Activated naive CD8-positive, alpha-beta T cell (primary cell): ENCODE measurements at regions not wholly inside any gene's neighbourhood (a gene's known extent, or its start where the extent isn't known, plus 50 kb on each side); places are given as distances from the start of the nearest gene placed in this dataset.
"Not testable (repeated sequence)": the region's sequence is repeated elsewhere in the genome, so short reads cannot be mapped to it uniquely, and the experiment has no call there.

Experiments
- H3K27ac Mint-ChIP-seq: one replicate; pipeline ENCODE4 v1.8.0; 2021; ENCODE audit warnings: mixed read lengths
- H3K27me3 Mint-ChIP-seq: one replicate; pipeline ENCODE4 v1.8.0; 2021; ENCODE audit warnings: mixed read lengths
- H3K36me3 Mint-ChIP-seq: one replicate; pipeline ENCODE4 v1.8.0; 2021; ENCODE audit warnings: mixed read lengths
- H3K4me1 Mint-ChIP-seq: one replicate; pipeline ENCODE4 v1.8.0; 2021; ENCODE audit warnings: low read depth, mixed read lengths
- H3K4me3 Mint-ChIP-seq: one replicate; pipeline ENCODE4 v1.8.0; 2021; ENCODE audit warnings: mild to moderate bottlenecking, mixed read lengths
- H3K9me3 Mint-ChIP-seq: one replicate; pipeline ENCODE4 v1.8.0; 2021; ENCODE audit warnings: low read depth, mixed read lengths

DNA sequence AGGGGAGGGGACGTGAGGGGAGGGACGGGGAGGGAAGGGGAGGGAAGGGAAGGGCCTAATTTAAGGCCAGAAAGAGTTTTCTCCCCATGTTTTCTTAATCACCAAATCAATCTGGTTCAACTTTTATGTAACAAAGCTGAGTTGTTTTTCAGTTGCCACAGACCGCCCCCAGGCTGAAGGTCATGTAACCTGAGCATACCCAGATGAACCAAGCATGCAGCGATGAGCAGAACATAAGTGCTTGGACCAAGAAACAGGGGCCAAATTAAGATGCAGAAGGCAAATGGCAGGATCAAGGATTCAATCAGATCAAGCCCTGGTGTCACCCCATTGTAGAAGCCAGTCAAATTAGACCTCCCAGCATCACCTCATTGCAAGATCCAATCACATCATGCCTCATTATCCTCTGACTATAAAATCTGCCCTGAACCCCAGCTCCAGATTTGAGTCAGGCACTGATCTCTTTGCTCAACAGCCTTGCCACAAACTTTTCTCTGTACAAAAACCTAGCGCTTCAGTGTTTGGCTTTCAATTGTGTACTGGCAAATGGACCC, 113.5 kb upstream of the TNPO1 start:
- Mint-ChIP-seq H3K9me3 (no peaks in the 10 kb centered on the region), H3K27ac (no peak overlapping the region), H3K4me3 (no peak overlapping the region), H3K4me1 (no peaks in the 10 kb centered on the region), H3K36me3 (no peaks in the 10 kb centered on the region), H3K27me3 (peaks cover 7% of the 10 kb centered on the region)

DNA sequence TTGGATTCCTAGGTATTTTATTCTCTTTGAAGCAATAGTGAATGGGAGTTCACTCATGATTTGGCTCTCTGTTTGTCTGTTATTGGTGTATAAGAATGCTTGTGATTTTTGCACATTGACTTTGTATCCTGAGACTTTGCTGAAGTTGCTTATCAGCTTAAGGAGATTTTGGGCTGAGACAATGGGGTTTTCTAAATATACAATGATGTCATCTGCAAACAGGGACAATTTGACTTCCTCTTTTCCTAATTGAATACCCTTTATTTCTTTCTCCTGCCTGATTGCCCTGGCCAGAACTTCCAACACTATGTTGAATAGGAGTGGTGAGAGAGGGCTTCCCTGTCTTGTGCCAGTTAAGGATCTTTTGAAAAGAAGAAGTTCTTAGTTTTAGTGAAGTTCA, 114.4 kb upstream of the TNPO1 start:
- not testable (repeated sequence) for H3K4me1 Mint-ChIP-seq, H3K36me3 Mint-ChIP-seq, H3K27me3 Mint-ChIP-seq, H3K4me3 Mint-ChIP-seq, H3K9me3 Mint-ChIP-seq, H3K27ac Mint-ChIP-seq

DNA sequence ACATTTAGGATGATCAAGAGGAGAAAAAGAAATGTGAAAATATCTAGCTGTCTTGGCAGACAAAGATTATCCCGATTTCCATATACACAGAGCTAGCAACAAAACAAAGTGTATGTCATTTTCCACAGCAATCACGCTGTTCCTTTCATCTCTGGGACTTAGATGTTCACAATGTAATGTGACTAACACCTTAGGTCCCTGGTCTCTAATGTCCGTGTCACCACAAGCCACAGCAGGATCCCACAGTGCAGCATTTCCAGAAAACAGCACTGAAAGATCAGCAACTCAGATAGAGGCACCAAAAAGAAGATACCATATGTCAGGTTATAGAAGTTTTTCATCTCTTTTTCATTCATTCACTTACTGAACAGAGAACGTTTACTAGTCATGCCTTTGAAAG, 118.0 kb upstream of the TNPO1 start:
- H3K27me3 Mint-ChIP-seq: peaks cover 6% of the 10 kb centered on the region

DNA sequence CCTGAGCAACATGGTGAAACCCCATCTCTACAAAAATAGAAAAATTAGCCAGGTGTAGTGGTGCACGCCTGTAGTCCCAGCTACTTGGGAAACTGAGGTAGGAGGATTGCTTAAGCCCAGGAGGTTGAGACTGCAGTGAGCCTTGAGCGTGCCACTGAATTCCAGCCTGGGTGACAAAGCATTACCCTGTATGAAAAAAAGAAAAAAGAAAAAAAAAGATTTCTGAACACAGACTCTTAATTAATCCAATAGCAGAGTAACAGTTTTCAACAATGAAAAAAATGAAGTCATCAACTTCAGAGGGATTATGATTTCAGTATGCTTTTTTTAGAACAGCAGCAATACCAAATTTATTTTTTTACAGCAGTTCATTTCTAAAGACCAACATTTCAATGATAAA, 118.8 kb upstream of the TNPO1 start:
- no peak overlapping the region for H3K27ac Mint-ChIP-seq
- H3K4me1 Mint-ChIP-seq: no peaks in the 10 kb centered on the region
- peaks cover 13% of the 10 kb centered on the region for H3K27me3 Mint-ChIP-seq
- H3K9me3 Mint-ChIP-seq: no peaks in the 10 kb centered on the region
- H3K4me3 Mint-ChIP-seq: no peak overlapping the region
- no peaks in the 10 kb centered on the region for H3K36me3 Mint-ChIP-seq

More for the DNA sequence above, 118.0 kb upstream of the TNPO1 start:
- Mint-ChIP-seq H3K27ac (no peak overlapping the region), H3K4me1 (no peaks in the 10 kb centered on the region), H3K9me3 (no peaks in the 10 kb centered on the region), H3K4me3 (no peak overlapping the region), H3K36me3 (no peaks in the 10 kb centered on the region)

DNA sequence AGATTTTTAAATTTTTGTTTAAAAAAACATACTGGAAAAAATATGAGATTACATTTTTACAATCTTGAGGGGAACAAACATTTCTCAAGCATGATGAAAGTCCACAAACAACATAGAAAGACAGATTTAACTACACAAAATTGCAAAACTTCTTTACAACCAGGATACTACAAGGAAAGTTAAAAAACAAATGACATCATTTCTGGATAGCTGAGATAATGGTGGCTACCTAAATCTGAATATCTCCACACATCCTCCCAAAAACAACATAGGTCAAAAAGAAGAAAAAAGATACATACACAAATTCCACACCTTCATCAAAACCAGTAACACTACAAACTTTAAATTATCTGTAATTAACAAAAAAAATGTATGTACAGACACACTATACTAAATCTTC, 120.8 kb upstream of the TNPO1 start:
- H3K4me3 Mint-ChIP-seq: no peak overlapping the region
- no peaks in the 10 kb centered on the region for H3K9me3 Mint-ChIP-seq
- no peaks in the 10 kb centered on the region for H3K36me3 Mint-ChIP-seq
- H3K27ac Mint-ChIP-seq: no peak overlapping the region
- peaks cover 20% of the 10 kb centered on the region for H3K27me3 Mint-ChIP-seq
- no peaks in the 10 kb centered on the region for H3K4me1 Mint-ChIP-seq

DNA sequence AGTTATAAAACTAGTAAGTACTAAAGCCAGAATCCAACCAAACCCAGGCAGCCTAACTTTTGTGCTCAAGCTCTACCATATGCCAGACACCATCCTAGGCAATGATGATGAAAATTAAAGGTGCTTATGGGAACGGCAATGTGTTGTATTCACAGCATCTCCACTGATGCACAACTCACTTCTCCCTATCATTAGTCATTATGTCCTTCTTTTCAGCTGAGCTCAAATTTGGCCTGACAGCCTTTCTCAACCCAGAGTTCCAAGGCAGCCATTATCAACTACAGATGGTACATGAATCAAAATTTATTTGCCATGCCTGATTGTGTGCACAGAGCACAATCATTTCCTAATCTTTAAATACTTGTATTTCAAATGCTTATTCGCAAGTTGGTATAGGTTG, 121.6 kb upstream of the TNPO1 start:
- H3K27me3 Mint-ChIP-seq: peaks cover 21% of the 10 kb centered on the region
- no peaks in the 10 kb centered on the region for H3K9me3 Mint-ChIP-seq
- H3K27ac Mint-ChIP-seq: no peak overlapping the region
- no peaks in the 10 kb centered on the region for H3K36me3 Mint-ChIP-seq
- no peaks in the 10 kb centered on the region for H3K4me1 Mint-ChIP-seq
- H3K4me3 Mint-ChIP-seq: no peak overlapping the region

DNA sequence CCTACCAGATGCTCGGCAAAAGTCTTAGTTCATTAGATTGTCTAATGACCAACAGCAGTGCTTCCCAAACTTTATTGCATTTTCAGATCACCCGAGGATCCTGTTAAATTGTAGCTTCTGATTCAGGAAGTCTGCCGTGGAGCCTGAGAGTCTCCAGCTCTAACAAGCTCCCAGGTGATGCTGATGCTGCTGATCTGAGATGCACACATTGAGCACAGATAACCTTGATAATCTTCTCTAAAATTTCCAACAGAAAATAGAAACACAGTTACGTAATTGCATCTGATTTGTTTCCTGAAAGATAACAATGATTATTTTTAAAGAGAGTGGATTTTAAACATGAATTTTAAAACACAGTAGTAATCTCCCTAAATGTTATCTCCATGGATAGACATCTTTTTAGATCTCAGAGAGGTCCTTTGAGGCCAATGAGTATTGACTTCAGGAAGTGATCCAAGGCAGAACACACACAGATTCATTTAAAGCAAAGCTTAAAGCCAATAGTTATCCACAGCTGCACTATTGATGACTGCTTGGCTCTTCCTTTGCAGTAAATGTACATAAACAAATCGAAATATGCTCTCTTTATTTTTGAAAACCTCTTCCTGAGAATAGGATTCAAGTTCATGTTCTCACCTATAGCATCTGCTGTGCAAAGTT, 122.8 kb upstream of the TNPO1 start:
- peaks cover 19% of the 10 kb centered on the region for H3K27me3 Mint-ChIP-seq
- H3K36me3 Mint-ChIP-seq: no peaks in the 10 kb centered on the region
- H3K9me3 Mint-ChIP-seq: no peaks in the 10 kb centered on the region
- H3K4me1 Mint-ChIP-seq: no peaks in the 10 kb centered on the region
- H3K27ac Mint-ChIP-seq: no peak overlapping the region
- H3K4me3 Mint-ChIP-seq: no peak overlapping the region

DNA sequence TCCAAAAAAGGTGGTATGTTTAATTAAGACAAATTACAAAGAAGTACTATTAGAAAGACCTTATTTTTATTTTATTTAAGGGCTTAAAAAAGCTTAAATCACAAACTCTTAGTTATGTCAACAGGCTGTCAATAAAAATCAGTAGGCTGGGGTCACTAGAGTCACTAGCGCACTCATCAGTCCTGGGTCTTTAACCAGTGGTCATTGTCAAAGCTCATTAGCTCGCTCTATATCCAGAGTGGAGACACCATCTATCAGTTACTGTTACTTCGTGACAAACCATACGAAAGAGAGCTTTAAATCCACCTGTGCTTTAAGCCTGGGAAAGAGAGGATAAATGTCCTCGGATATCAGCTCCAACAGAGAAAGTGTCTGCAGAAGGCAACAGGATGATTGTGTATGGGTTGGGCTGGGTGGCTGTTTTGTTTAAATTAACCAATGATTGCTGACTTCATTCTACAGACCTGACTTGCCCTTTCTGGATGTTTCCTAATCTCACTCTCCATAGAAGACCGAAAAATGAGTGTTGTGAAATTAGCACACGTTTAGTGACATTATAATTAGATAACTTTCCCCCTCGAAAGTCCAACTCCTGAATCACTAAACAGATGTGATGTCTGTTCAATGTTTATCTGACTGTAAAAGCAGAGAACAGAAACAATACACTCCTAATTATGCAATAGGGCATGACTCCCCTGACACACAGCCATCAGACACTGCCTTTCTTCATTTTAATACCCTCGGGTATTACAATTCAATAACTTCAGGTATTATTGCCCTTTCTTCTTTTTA, 123.6 kb upstream of the TNPO1 start:
- no peaks in the 10 kb centered on the region for H3K4me1 Mint-ChIP-seq
- no peaks in the 10 kb centered on the region for H3K9me3 Mint-ChIP-seq
- H3K27ac Mint-ChIP-seq: no peak overlapping the region

DNA sequence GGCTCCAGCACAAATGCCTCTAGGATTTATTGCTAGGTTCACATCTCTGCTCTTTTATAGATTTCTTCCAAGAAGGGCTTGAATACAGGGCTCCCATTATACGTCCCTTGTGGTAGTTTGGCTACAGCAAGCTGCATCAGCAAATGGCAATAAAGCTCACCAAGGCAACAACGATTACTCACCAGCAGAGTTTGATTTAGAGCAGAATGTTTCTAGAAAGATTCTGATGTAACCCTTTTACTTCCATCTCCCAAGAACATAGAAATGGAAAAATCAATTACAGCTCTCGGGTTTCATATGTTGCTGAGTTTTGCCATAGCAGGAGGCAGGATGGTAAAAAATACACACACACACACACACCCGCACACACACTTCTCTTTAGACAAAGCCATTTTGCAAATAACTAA, 124.2 kb upstream of the TNPO1 start:
- Mint-ChIP-seq H3K4me3 (no peak overlapping the region), H3K4me1 (no peaks in the 10 kb centered on the region), H3K36me3 (no peaks in the 10 kb centered on the region), H3K27me3 (peaks cover 19% of the 10 kb centered on the region), H3K27ac (no peak overlapping the region), H3K9me3 (no peaks in the 10 kb centered on the region)

More for the DNA sequence above, 123.6 kb upstream of the TNPO1 start:
- no peak overlapping the region for H3K4me3 Mint-ChIP-seq
- H3K36me3 Mint-ChIP-seq: no peaks in the 10 kb centered on the region
- peaks cover 19% of the 10 kb centered on the region for H3K27me3 Mint-ChIP-seq

DNA sequence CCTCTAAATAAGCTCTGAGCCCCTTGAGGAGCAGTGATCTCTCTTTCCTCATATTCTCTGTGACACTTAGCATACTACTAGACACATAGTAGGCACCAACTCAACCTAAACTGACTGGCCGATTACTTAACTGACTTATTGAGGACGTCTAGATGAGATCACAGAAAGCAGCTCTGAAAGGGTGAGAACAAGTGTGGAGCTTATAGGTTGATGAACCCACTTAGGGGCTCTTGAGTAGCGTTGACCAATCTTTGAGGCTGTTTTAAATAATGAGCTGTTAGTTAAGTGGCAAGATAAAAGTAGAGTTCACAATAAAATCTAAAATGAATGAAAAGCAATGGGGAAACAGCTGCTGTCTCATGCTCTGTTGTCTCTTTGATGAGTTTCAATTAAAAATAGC, 124.7 kb upstream of the TNPO1 start:
- H3K27me3 Mint-ChIP-seq: peaks cover 19% of the 10 kb centered on the region
- H3K4me3 Mint-ChIP-seq: no peak overlapping the region
- H3K9me3 Mint-ChIP-seq: no peaks in the 10 kb centered on the region
- H3K4me1 Mint-ChIP-seq: no peaks in the 10 kb centered on the region
- no peaks in the 10 kb centered on the region for H3K36me3 Mint-ChIP-seq
- H3K27ac Mint-ChIP-seq: no peak overlapping the region

DNA sequence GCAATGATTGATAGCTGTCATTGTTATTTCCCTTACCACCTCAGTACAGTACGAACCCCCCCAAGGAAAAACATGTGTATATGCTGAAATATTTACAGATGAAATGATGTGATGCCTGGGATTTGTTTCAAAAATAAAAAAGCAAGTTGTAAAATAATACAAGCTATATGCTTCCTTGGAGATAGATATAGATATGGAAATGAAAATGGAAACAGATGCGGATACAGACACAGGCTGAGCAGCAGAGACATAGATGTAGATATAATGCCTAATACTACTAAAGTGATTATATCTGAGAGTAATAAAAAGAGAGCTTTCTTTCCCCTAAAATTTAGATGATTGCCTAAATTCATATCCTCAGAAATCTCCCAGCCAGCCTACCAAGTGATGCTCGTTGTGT, 127.5 kb upstream of the TNPO1 start:
- Mint-ChIP-seq H3K9me3 (no peaks in the 10 kb centered on the region), H3K27ac (no peak overlapping the region), H3K27me3 (peaks cover 18% of the 10 kb centered on the region), H3K4me3 (no peak overlapping the region), H3K4me1 (no peaks in the 10 kb centered on the region), H3K36me3 (no peaks in the 10 kb centered on the region)

DNA sequence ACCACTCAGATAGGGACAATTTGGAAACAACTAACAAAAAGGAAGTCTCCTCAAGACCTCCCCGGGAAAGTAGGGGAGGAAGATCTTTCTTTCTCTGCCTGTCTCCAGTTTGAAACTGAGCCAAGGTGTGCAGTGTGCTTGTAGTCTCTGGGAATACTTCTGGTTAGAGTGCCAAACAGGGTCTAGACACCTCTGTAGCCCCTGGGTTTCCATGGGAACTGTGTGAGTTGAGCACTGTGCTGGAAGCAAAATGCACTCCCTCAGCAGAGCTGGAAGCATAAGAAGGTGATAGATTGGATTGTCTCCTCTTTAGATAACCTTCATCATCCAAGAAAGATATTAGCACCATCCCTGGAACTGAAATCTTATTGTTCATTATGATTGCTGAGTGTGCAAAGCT, 129.2 kb upstream of the TNPO1 start:
- Mint-ChIP-seq H3K4me1 (no peaks in the 10 kb centered on the region), H3K27me3 (peaks cover 12% of the 10 kb centered on the region), H3K27ac (no peak overlapping the region), H3K4me3 (no peak overlapping the region), H3K9me3 (no peaks in the 10 kb centered on the region), H3K36me3 (no peaks in the 10 kb centered on the region)

DNA sequence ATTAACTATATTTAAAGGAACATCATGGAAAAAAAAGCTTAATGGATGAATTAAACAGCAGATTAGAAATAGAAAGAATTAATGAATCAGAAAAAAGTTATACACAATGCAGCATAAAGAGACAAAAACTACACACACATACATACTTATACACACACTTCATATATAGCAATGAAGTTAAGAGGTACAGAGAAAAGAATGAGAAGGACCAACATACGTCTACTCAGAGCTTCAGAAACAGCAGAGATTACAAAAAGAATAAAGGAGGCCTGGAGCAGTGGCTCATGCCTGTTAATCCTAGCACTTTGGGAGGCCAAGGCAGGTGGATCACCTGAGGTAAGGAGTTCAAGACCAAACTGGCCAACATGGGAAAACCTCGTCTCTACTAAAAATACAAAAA, 133.9 kb upstream of the TNPO1 start:
- Mint-ChIP-seq H3K27ac (no peak overlapping the region), H3K9me3 (peaks cover 3% of the 10 kb centered on the region), H3K4me3 (no peak overlapping the region), H3K36me3 (no peaks in the 10 kb centered on the region), H3K27me3 (peaks cover 19% of the 10 kb centered on the region), H3K4me1 (no peaks in the 10 kb centered on the region)

DNA sequence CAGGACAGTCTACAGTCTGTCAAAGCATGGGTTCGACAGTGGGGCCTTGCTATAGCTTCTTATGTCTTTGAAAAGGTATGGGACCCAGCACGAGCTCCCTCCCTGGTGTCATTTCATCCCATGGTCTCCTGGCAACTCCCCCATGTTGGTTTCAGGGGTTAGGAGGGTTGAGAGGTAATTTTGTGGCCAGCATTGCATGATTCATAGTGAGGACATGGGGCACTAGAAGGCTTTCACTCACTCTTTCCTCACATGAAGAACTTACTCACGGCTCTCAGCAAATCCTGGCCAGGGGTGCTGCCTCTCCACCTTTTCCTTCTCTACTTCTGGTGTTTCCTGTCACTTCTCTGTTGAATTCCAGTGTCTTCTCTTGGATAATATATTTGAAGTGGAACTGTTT, 134.7 kb upstream of the TNPO1 start:
- H3K27me3 Mint-ChIP-seq: peaks cover 19% of the 10 kb centered on the region

DNA sequence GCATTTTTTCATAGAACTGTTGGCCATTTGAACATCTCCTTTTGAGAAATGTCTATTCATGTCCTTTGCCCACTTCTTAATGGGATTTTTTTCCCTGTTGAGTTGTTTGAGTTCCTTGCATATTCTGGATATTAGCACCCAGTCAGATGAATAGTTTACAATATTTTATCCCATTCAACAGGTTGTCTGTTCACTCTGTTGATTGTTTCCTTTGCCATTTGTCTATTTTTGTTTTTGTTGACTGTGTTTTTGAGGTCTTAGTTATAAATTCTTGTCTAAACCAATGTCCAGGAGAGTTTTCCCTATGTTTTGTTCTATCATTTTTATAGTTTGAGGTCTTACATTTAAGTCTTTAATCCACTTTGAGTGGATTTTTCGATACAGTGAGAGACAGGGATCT, 139.0 kb upstream of the TNPO1 start:
- Mint-ChIP-seq H3K36me3 (no peaks in the 10 kb centered on the region), H3K9me3 (peaks cover 3% of the 10 kb centered on the region), H3K27ac (no peak overlapping the region), H3K27me3 (peaks cover 15% of the 10 kb centered on the region), H3K4me3 (no peak overlapping the region), H3K4me1 (no peaks in the 10 kb centered on the region)

More for the DNA sequence above, 134.7 kb upstream of the TNPO1 start:
- H3K36me3 Mint-ChIP-seq: no peaks in the 10 kb centered on the region
- H3K4me3 Mint-ChIP-seq: no peak overlapping the region
- no peaks in the 10 kb centered on the region for H3K4me1 Mint-ChIP-seq
- peaks cover 3% of the 10 kb centered on the region for H3K9me3 Mint-ChIP-seq
- H3K27ac Mint-ChIP-seq: no peak overlapping the region
